ENCODE measurements at regions not wholly inside any gene's neighbourhood (a gene's known extent, or its start where the extent isn't known, plus 50 kb on each side); places are given as distances from the start of the nearest gene placed in this dataset.

DNA sequence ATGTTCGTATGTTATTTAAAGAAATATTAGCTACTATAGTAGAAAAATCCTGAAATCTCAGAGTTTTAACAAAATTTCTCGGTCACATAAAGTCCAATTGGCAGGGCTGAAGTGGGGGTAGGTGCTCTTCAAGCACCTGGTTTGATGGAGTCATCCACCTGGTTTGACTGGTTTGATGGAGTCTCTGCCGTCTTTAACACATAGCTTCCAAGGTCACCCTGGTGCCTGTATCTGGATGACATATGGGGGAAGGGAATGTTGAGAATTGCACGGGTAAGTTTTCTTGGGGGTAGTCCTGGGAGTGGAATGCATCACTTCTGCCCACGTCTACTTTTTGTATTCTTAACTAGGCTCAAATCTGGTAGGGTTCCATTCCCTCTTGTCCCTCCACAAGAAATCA lies 351.2 kb downstream of the SH3GL2 start:
- TF ChIP-seq, protein P1, sequence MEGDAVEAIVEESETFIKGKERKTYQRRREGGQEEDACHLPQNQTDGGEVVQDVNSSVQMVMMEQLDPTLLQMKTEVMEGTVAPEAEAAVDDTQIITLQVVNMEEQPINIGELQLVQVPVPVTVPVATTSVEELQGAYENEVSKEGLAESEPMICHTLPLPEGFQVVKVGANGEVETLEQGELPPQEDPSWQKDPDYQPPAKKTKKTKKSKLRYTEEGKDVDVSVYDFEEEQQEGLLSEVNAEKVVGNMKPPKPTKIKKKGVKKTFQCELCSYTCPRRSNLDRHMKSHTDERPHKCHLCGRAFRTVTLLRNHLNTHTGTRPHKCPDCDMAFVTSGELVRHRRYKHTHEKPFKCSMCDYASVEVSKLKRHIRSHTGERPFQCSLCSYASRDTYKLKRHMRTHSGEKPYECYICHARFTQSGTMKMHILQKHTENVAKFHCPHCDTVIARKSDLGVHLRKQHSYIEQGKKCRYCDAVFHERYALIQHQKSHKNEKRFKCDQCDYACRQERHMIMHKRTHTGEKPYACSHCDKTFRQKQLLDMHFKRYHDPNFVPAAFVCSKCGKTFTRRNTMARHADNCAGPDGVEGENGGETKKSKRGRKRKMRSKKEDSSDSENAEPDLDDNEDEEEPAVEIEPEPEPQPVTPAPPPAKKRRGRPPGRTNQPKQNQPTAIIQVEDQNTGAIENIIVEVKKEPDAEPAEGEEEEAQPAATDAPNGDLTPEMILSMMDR (IDR thresholded peaks at IDR 0.05) = no peak
- no peak for TF ChIP-seq POLR2A (IDR thresholded peaks at IDR 0.05)

Data from heart left ventricle (tissue), 13 donors.